ENCODE measurements at regions not wholly inside any gene's neighbourhood (a gene's known extent, or its start where the extent isn't known, plus 50 kb on each side); places are given as distances from the start of the nearest gene placed in this dataset.

GRCh38 chr13:52931539-52932431, 83.3 kb upstream of the PCDH8 start:
- DNase-seq: no peak
- Histone ChIP-seq H3K27me3 (ENCODE audit: control insufficient read depth, insufficient read depth, low read length) (no peaks in the 10 kb centered on the region), H3K9me3 (replicated peaks; ENCODE audit: control insufficient read depth, low read depth, low read length) (no peaks in the 10 kb centered on the region), H3K4me1 (ENCODE audit: control insufficient read depth, insufficient read depth, low read length) (peaks cover 28% of the 10 kb centered on the region), H3K36me3 (ENCODE audit: control insufficient read depth, insufficient read depth, low read length) (no peaks in the 10 kb centered on the region), H3K27ac (ENCODE audit: low read length) (no peak overlapping the region), H3K4me3 (ENCODE audit: low read length) (no peak overlapping the region)
- WGBS (ENCODE audit: insufficient coverage): 43% methylated on average over 3 of the region's 4 CpGs

GRCh38 chr13:52931131-52931530, 82.7 kb upstream of the PCDH8 start:
- H3K9me3 ChIP-seq (replicated peaks; ENCODE audit: control insufficient read depth, low read depth, low read length): no peaks in the 10 kb centered on the region
- 80% methylated on average over 1 of the region's 5 CpGs for WGBS (ENCODE audit: insufficient coverage)
- no peak overlapping the region for H3K27ac ChIP-seq (ENCODE audit: low read length)
- H3K36me3 ChIP-seq (ENCODE audit: control insufficient read depth, insufficient read depth, low read length): no peaks in the 10 kb centered on the region
- no peaks in the 10 kb centered on the region for H3K27me3 ChIP-seq (ENCODE audit: control insufficient read depth, insufficient read depth, low read length)
- H3K4me1 ChIP-seq (ENCODE audit: control insufficient read depth, insufficient read depth, low read length): peaks cover 35% of the 10 kb centered on the region
- DNase-seq: no peak
- H3K4me3 ChIP-seq (ENCODE audit: low read length): no peak overlapping the region

GRCh38 chr13:52929846-52930245, 81.4 kb upstream of the PCDH8 start:
- Histone ChIP-seq H3K36me3 (ENCODE audit: control insufficient read depth, insufficient read depth, low read length) (no peaks in the 10 kb centered on the region), H3K4me3 (ENCODE audit: low read length) (no peak overlapping the region), H3K4me1 (ENCODE audit: control insufficient read depth, insufficient read depth, low read length) (peaks cover 48% of the 10 kb centered on the region), H3K27ac (ENCODE audit: low read length) (peak overlapping the region; percentile 32), H3K9me3 (replicated peaks; ENCODE audit: control insufficient read depth, low read depth, low read length) (no peaks in the 10 kb centered on the region), H3K27me3 (ENCODE audit: control insufficient read depth, insufficient read depth, low read length) (no peaks in the 10 kb centered on the region)
- peak; percentile 82 for DNase-seq
- WGBS (ENCODE audit: insufficient coverage): 100% methylated on average over 1 of the region's 2 CpGs

- no peaks in the 10 kb centered on the region for H3K36me3 ChIP-seq (ENCODE audit: control insufficient read depth, insufficient read depth, low read length)
- no peaks in the 10 kb centered on the region for H3K27me3 ChIP-seq (ENCODE audit: control insufficient read depth, insufficient read depth, low read length)
- no CpG with 5 or more reads among the region's 2 CpGs for WGBS (ENCODE audit: insufficient coverage)
- H3K27ac ChIP-seq (ENCODE audit: low read length): peak overlapping the region; percentile 13
- no peaks in the 10 kb centered on the region for H3K9me3 ChIP-seq (replicated peaks; ENCODE audit: control insufficient read depth, low read depth, low read length)
- peaks cover 52% of the 10 kb centered on the region for H3K4me1 ChIP-seq (ENCODE audit: control insufficient read depth, insufficient read depth, low read length)
- DNase-seq: no peak
- H3K4me3 ChIP-seq (ENCODE audit: low read length): no peak overlapping the region
Observed at GRCh38 chr13:52926971-52927370, 78.5 kb upstream of the PCDH8 start.

GRCh38 chr13:52925775-52926285, 77.4 kb upstream of the PCDH8 start:
- Histone ChIP-seq H3K36me3 (ENCODE audit: control insufficient read depth, insufficient read depth, low read length) (no peaks in the 10 kb centered on the region), H3K27ac (ENCODE audit: low read length) (peak overlapping the region; percentile 74), H3K4me3 (ENCODE audit: low read length) (no peak overlapping the region), H3K9me3 (replicated peaks; ENCODE audit: control insufficient read depth, low read depth, low read length) (no peaks in the 10 kb centered on the region), H3K27me3 (ENCODE audit: control insufficient read depth, insufficient read depth, low read length) (no peaks in the 10 kb centered on the region), H3K4me1 (ENCODE audit: control insufficient read depth, insufficient read depth, low read length) (peaks cover 52% of the 10 kb centered on the region)
- peak; percentile 77 for DNase-seq
- 31% methylated on average over 11 of the region's 13 CpGs for WGBS (ENCODE audit: insufficient coverage)

- H3K27ac ChIP-seq (ENCODE audit: low read length): peak overlapping the region; percentile 74
- H3K4me3 ChIP-seq (ENCODE audit: low read length): no peak overlapping the region
- WGBS (ENCODE audit: insufficient coverage): 18% methylated on average over 1 of the region's 2 CpGs
- no peaks in the 10 kb centered on the region for H3K36me3 ChIP-seq (ENCODE audit: control insufficient read depth, insufficient read depth, low read length)
- no peaks in the 10 kb centered on the region for H3K27me3 ChIP-seq (ENCODE audit: control insufficient read depth, insufficient read depth, low read length)
- H3K9me3 ChIP-seq (replicated peaks; ENCODE audit: control insufficient read depth, low read depth, low read length): no peaks in the 10 kb centered on the region
- peak; percentile 81 for DNase-seq
- peaks cover 48% of the 10 kb centered on the region for H3K4me1 ChIP-seq (ENCODE audit: control insufficient read depth, insufficient read depth, low read length)
Observed at GRCh38 chr13:52925251-52925650, 76.8 kb upstream of the PCDH8 start.

- Histone ChIP-seq H3K4me1 (ENCODE audit: control insufficient read depth, insufficient read depth, low read length) (peaks cover 42% of the 10 kb centered on the region), H3K9me3 (replicated peaks; ENCODE audit: control insufficient read depth, low read depth, low read length) (no peaks in the 10 kb centered on the region), H3K27ac (ENCODE audit: low read length) (peak overlapping the region; percentile 74), H3K36me3 (ENCODE audit: control insufficient read depth, insufficient read depth, low read length) (no peaks in the 10 kb centered on the region), H3K27me3 (ENCODE audit: control insufficient read depth, insufficient read depth, low read length) (no peaks in the 10 kb centered on the region), H3K4me3 (ENCODE audit: low read length) (no peak overlapping the region)
- DNase-seq: peak; percentile 18
- WGBS (ENCODE audit: insufficient coverage): 49% methylated on average over 3 of the region's 10 CpGs
Observed at GRCh38 chr13:52924289-52925148, 76.1 kb upstream of the PCDH8 start.

GRCh38 chr13:52922961-52923360, 74.5 kb upstream of the PCDH8 start:
- Histone ChIP-seq H3K4me1 (ENCODE audit: control insufficient read depth, insufficient read depth, low read length) (peaks cover 33% of the 10 kb centered on the region), H3K9me3 (replicated peaks; ENCODE audit: control insufficient read depth, low read depth, low read length) (no peaks in the 10 kb centered on the region), H3K27ac (ENCODE audit: low read length) (no peak overlapping the region), H3K4me3 (ENCODE audit: low read length) (no peak overlapping the region), H3K36me3 (ENCODE audit: control insufficient read depth, insufficient read depth, low read length) (no peaks in the 10 kb centered on the region), H3K27me3 (ENCODE audit: control insufficient read depth, insufficient read depth, low read length) (no peaks in the 10 kb centered on the region)
- 89% methylated on average over 1 of the region's 1 CpG for WGBS (ENCODE audit: insufficient coverage)
- DNase-seq: no peak

- Histone ChIP-seq H3K4me3 (ENCODE audit: low read length) (no peak overlapping the region), H3K27ac (ENCODE audit: low read length) (no peak overlapping the region), H3K9me3 (replicated peaks; ENCODE audit: control insufficient read depth, low read depth, low read length) (no peaks in the 10 kb centered on the region), H3K27me3 (ENCODE audit: control insufficient read depth, insufficient read depth, low read length) (no peaks in the 10 kb centered on the region), H3K4me1 (ENCODE audit: control insufficient read depth, insufficient read depth, low read length) (peaks cover 21% of the 10 kb centered on the region), H3K36me3 (ENCODE audit: control insufficient read depth, insufficient read depth, low read length) (no peaks in the 10 kb centered on the region)
- 100% methylated on average over 2 of the region's 3 CpGs for WGBS (ENCODE audit: insufficient coverage)
- peak; percentile 69 for DNase-seq
Observed at GRCh38 chr13:52921194-52921593, 72.8 kb upstream of the PCDH8 start.

GRCh38 chr13:52916486-52916990, 68.1 kb upstream of the PCDH8 start:
- Histone ChIP-seq H3K27ac (ENCODE audit: low read length) (no peak overlapping the region), H3K9me3 (replicated peaks; ENCODE audit: control insufficient read depth, low read depth, low read length) (no peaks in the 10 kb centered on the region), H3K4me1 (ENCODE audit: control insufficient read depth, insufficient read depth, low read length) (no peaks in the 10 kb centered on the region), H3K27me3 (ENCODE audit: control insufficient read depth, insufficient read depth, low read length) (no peaks in the 10 kb centered on the region), H3K4me3 (ENCODE audit: low read length) (no peak overlapping the region), H3K36me3 (ENCODE audit: control insufficient read depth, insufficient read depth, low read length) (no peaks in the 10 kb centered on the region)
- no peak for DNase-seq

All from muscle of leg (tissue), 3 donors.